WERI-Rb-1 (cell line): ENCODE measurements at regions not wholly inside any gene's neighbourhood (a gene's known extent, or its start where the extent isn't known, plus 50 kb on each side); places are given as distances from the start of the nearest gene placed in this dataset.

Experiments used
- DNase-seq: peaks from one replicate; pipeline ENCODE4 v3.0.0-alpha.2; 2020
- H3K27ac ChIP-seq: fragments of 250-450 bp; sonication (Bioruptor Pico); 2 replicates; pipeline ENCODE4 v1.5.1; 2020; ENCODE audit warnings: mild to moderate bottlenecking, moderate library complexity
- H3K27me3 ChIP-seq: fragments of 250-450 bp; sonication (Bioruptor Pico); 2 replicates; pipeline ENCODE4 v1.5.1; 2021; ENCODE audit warnings: mild to moderate bottlenecking, low read depth, moderate library complexity; ENCODE audit not compliant: insufficient read depth, severe bottlenecking
- H3K36me3 ChIP-seq: fragments of 250-450 bp; sonication (Bioruptor Pico); 2 replicates; pipeline ENCODE4 v1.5.1; 2020; ENCODE audit warnings: mild to moderate bottlenecking, moderate library complexity
- H3K4me3 ChIP-seq: 2 replicates; pipeline ENCODE4 v1.5.1; 2011; ENCODE audit warnings: low read depth, mild to moderate bottlenecking, control low read depth, low read length
- H3K9me3 ChIP-seq: fragments of 250-450 bp; sonication (Bioruptor Pico); 2 replicates; pipeline ENCODE4 v1.5.1; 2021; ENCODE audit warnings: mild to moderate bottlenecking, moderate library complexity; ENCODE audit not compliant: severe bottlenecking
- CTCF ChIP-seq: IDR thresholded peaks from 2 replicates; pipeline ENCODE4 v1.5.1; 2011; ENCODE audit warnings: low read depth, mild to moderate bottlenecking, control low read depth, inconsistent platforms, low read length

GRCh38 chr1:36693161-36693525 lies 210.4 kb upstream of the CSF3R start:
- TF ChIP-seq CTCF = no peak
- Histone ChIP-seq H3K27ac (peak overlapping the region; percentile 21), H3K27me3 (no peaks in the 10 kb centered on the region), H3K9me3 (no peaks in the 10 kb centered on the region), H3K36me3 (no peaks in the 10 kb centered on the region; the same call in 1 of the 2 replicates), H3K4me3 (no peak overlapping the region)
- no peak for DNase-seq

- H3K27me3 ChIP-seq = no peaks in the 10 kb centered on the region
- no peaks in the 10 kb centered on the region for H3K9me3 ChIP-seq
- H3K4me3 ChIP-seq = no peak overlapping the region
- TF ChIP-seq CTCF = no peak
- no peak overlapping the region for H3K27ac ChIP-seq
- no peaks in the 10 kb centered on the region; the same call in 1 of the 2 replicates for H3K36me3 ChIP-seq
- no peak for DNase-seq
Measured at GRCh38 chr1:36692465-36693160, 209.9 kb upstream of the CSF3R start.

GRCh38 chr1:36691374-36691773 lies 208.7 kb upstream of the CSF3R start:
- H3K27me3 ChIP-seq = no peaks in the 10 kb centered on the region
- DNase-seq = no peak
- H3K27ac ChIP-seq = no peak overlapping the region
- TF ChIP-seq CTCF = no peak
- H3K9me3 ChIP-seq = no peaks in the 10 kb centered on the region
- H3K36me3 ChIP-seq = no peaks in the 10 kb centered on the region; the same call in 1 of the 2 replicates
- H3K4me3 ChIP-seq = no peak overlapping the region

- DNase-seq = no peak
- H3K36me3 ChIP-seq = no peaks in the 10 kb centered on the region; the same call in 1 of the 2 replicates
- no peak overlapping the region; the same call in 1 of the 2 replicates for H3K27ac ChIP-seq
- no peaks in the 10 kb centered on the region for H3K9me3 ChIP-seq
- no peak overlapping the region for H3K4me3 ChIP-seq
- no peaks in the 10 kb centered on the region for H3K27me3 ChIP-seq
- TF ChIP-seq CTCF = no peak
Measured at GRCh38 chr1:36689992-36690391, 207.3 kb upstream of the CSF3R start.

- no peak overlapping the region for H3K4me3 ChIP-seq
- TF ChIP-seq CTCF = no peak
- H3K27ac ChIP-seq = no peak overlapping the region
- no peaks in the 10 kb centered on the region; the same call in 1 of the 2 replicates for H3K36me3 ChIP-seq
- DNase-seq = no peak
- no peaks in the 10 kb centered on the region for H3K9me3 ChIP-seq
- no peaks in the 10 kb centered on the region for H3K27me3 ChIP-seq
Measured at GRCh38 chr1:36687312-36687711, 204.6 kb upstream of the CSF3R start.
